Suprapubic skin (tissue), 4 donors: ENCODE measurements at regions not wholly inside any gene's neighbourhood (a gene's known extent, or its start where the extent isn't known, plus 50 kb on each side); places are given as distances from the start of the nearest gene placed in this dataset.

Experiments used
- DNase-seq, 2 donors: peaks; one replicate each; pipeline ENCODE4 v3.0.0-alpha.2; 2019; ENCODE audit warnings: low spot score in 2 of 2
- H3K27ac ChIP-seq: fragments of 200-600 bp; sonication (generic); one replicate; pipeline ENCODE4 v1.5.1; 2019
- H3K27me3 ChIP-seq: fragments of 200-600 bp; sonication (generic); one replicate; pipeline ENCODE4 v1.5.1; 2019
- H3K36me3 ChIP-seq: fragments of 200-600 bp; sonication (generic); one replicate; pipeline ENCODE4 v1.5.1; 2019
- H3K4me1 ChIP-seq: fragments of 200-600 bp; sonication (generic); one replicate; pipeline ENCODE4 v1.5.1; 2019
- H3K4me3 ChIP-seq: fragments of 200-600 bp; sonication (generic); one replicate; pipeline ENCODE4 v1.5.1; 2019; ENCODE audit warnings: mild to moderate bottlenecking
- H3K9me3 ChIP-seq: fragments of 200-600 bp; sonication (generic); one replicate; pipeline ENCODE4 v1.5.1; 2019
- EP300 ChIP-seq: sonication (generic); formaldehyde crosslinking; IDR thresholded peaks from one replicate; pipeline ENCODE4 v1.6.1; 2017; ENCODE audit warnings: antibody characterized with exemption
- POLR2A ChIP-seq, 2 donors: fragments of 450-650 bp; IDR thresholded peaks; one replicate each; pipeline ENCODE4 v1.6.1; 2017; ENCODE audit warnings: antibody characterized with exemption in 2 of 2, mild to moderate bottlenecking in 2 of 2, moderate library complexity in 2 of 2
- POLR2AphosphoS5 ChIP-seq, 3 donors: sonication (generic); formaldehyde crosslinking; IDR thresholded peaks; one replicate each; pipeline ENCODE4 v1.6.1; 2017; ENCODE audit warnings: antibody characterized with exemption in 3 of 3
- WGBS: methylation state at CpG from one replicate; pipeline ENCODE4 v1.1.5; 2018; 5-methylcytosine and 5-hydroxymethylcytosine counted together
- TF ChIP-seq, protein P1 (sequence below), 2 donors: fragments of 200-600 bp in 1 of 2; fragments of 450-650 bp in 1 of 2; sonication (generic) in 1 of 2; IDR thresholded peaks; one replicate each; pipeline ENCODE4 v1.5.1; 2016 to 2019; ENCODE audit warnings: antibody characterized with exemption in 2 of 2, mild to moderate bottlenecking in 1 of 2, moderate library complexity in 1 of 2

DNA sequence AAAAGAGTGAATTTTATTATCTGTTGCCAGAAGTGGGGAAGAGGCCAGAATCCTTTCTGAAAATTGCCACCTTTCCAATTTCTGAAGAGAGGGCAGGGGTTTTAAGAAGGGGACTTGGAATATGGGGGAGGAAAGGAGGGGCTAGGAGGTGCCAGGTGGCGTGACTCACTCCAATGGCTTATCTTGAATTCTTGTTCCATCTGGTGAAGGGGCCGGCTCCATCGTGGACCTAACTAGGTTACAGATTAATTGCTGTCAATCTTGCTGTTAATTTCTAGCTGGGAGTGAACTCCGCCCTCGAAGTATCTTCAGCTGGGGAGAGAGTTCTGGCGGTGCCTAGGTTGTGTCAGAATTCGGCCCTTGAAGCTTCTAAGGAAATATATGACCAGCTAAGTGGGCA, 138.7 kb downstream of the YTHDC2 start:
- Histone ChIP-seq H3K27ac (no peak overlapping the region), H3K9me3 (no peaks in the 10 kb centered on the region), H3K4me1 (no peaks in the 10 kb centered on the region), H3K27me3 (no peaks in the 10 kb centered on the region), H3K4me3 (no peak overlapping the region), H3K36me3 (no peaks in the 10 kb centered on the region)
- no peak for DNase-seq
- WGBS: 72% methylated on average over 7 of the region's 7 CpGs
- TF ChIP-seq, protein P1, sequence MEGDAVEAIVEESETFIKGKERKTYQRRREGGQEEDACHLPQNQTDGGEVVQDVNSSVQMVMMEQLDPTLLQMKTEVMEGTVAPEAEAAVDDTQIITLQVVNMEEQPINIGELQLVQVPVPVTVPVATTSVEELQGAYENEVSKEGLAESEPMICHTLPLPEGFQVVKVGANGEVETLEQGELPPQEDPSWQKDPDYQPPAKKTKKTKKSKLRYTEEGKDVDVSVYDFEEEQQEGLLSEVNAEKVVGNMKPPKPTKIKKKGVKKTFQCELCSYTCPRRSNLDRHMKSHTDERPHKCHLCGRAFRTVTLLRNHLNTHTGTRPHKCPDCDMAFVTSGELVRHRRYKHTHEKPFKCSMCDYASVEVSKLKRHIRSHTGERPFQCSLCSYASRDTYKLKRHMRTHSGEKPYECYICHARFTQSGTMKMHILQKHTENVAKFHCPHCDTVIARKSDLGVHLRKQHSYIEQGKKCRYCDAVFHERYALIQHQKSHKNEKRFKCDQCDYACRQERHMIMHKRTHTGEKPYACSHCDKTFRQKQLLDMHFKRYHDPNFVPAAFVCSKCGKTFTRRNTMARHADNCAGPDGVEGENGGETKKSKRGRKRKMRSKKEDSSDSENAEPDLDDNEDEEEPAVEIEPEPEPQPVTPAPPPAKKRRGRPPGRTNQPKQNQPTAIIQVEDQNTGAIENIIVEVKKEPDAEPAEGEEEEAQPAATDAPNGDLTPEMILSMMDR (IDR thresholded peaks at IDR 0.05): no peak
- no peak for TF ChIP-seq POLR2AphosphoS5 (IDR thresholded peaks at IDR 0.05)
- no peak for TF ChIP-seq POLR2A (IDR thresholded peaks at IDR 0.05)
- no peak for TF ChIP-seq EP300

- no peak overlapping the region for H3K27ac ChIP-seq
- DNase-seq: no peak
- H3K4me3 ChIP-seq: no peak overlapping the region
- TF ChIP-seq, protein P1 (IDR thresholded peaks at IDR 0.05): no peak
- TF ChIP-seq EP300: no peak
- TF ChIP-seq POLR2AphosphoS5 (IDR thresholded peaks at IDR 0.05): no peak
- TF ChIP-seq POLR2A (IDR thresholded peaks at IDR 0.05): no peak
- WGBS: 82% methylated on average over 3 of the region's 3 CpGs
- no peaks in the 10 kb centered on the region for H3K27me3 ChIP-seq
- no peaks in the 10 kb centered on the region for H3K36me3 ChIP-seq
- no peaks in the 10 kb centered on the region for H3K4me1 ChIP-seq
- no peaks in the 10 kb centered on the region for H3K9me3 ChIP-seq
Measured at GRCh38 chr5:113654828-113655227, 141.3 kb downstream of the YTHDC2 start.

GRCh38 chr5:113660206-113660605, 146.7 kb downstream of the YTHDC2 start:
- Histone ChIP-seq H3K27me3 (no peaks in the 10 kb centered on the region), H3K27ac (no peak overlapping the region), H3K4me1 (no peaks in the 10 kb centered on the region), H3K36me3 (no peaks in the 10 kb centered on the region), H3K4me3 (no peak overlapping the region), H3K9me3 (no peaks in the 10 kb centered on the region)
- 46% methylated on average over 3 of the region's 3 CpGs for WGBS
- DNase-seq: no peak
- TF ChIP-seq EP300: no peak
- TF ChIP-seq POLR2A (IDR thresholded peaks at IDR 0.05): no peak
- TF ChIP-seq POLR2AphosphoS5 (IDR thresholded peaks at IDR 0.05): no peak
- TF ChIP-seq, protein P1 (IDR thresholded peaks at IDR 0.05): no peak

GRCh38 chr5:113660706-113661250, 147.3 kb downstream of the YTHDC2 start:
- 42% methylated on average over 1 of the region's 1 CpG for WGBS
- TF ChIP-seq POLR2A (IDR thresholded peaks at IDR 0.05) (no peak), POLR2AphosphoS5 (IDR thresholded peaks at IDR 0.05) (no peak), EP300 (no peak)
- TF ChIP-seq, protein P1 (IDR thresholded peaks at IDR 0.05): no peak
- Histone ChIP-seq H3K27me3 (no peaks in the 10 kb centered on the region), H3K27ac (no peak overlapping the region), H3K4me3 (no peak overlapping the region), H3K9me3 (no peaks in the 10 kb centered on the region), H3K36me3 (no peaks in the 10 kb centered on the region), H3K4me1 (no peaks in the 10 kb centered on the region)
- DNase-seq: no peak

DNA sequence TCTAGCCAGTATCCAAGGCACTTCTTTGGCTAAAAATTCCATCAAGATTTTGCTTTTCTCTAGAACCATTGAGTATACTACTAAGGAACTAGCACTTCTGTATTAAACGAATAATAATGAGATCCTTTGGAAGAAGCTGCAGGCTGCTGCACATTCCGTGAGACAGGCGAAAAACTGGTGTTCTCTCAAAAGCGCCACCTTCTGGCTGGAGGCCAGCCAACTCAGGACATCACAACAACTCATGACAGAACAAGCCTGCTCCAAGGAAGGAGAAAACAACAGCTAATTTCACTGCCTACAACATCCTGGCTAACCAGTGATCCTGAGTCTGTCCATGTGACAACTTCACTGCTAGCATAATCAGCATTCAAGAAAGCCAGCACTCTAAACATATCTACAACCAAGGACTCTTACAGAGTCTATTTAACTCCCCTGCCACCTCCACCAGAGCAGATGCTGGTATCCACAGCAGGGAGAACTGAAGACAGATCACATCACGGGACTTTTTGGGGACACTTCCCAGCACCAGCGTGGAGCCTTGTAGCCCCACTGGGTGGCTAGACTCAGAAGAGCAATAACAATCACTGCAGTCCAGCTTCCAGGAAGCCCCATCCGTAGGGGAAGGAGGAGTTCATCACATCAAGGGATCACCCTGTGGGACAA, 150.5 kb downstream of the YTHDC2 start:
- TF ChIP-seq EP300 (no peak), POLR2A (IDR thresholded peaks at IDR 0.05) (no peak), POLR2AphosphoS5 (IDR thresholded peaks at IDR 0.05) (no peak)
- TF ChIP-seq, protein P1 (IDR thresholded peaks at IDR 0.05): no peak
- Histone ChIP-seq H3K4me3 (no peak overlapping the region), H3K9me3 (no peaks in the 10 kb centered on the region), H3K27me3 (no peaks in the 10 kb centered on the region), H3K4me1 (no peaks in the 10 kb centered on the region), H3K27ac (no peak overlapping the region), H3K36me3 (no peaks in the 10 kb centered on the region)
- 66% methylated on average over 7 of the region's 7 CpGs for WGBS
- DNase-seq: no peak
